ENCODE measurements at regions not wholly inside any gene's neighbourhood (a gene's known extent, or its start where the extent isn't known, plus 50 kb on each side); places are given as distances from the start of the nearest gene placed in this dataset.

DNA sequence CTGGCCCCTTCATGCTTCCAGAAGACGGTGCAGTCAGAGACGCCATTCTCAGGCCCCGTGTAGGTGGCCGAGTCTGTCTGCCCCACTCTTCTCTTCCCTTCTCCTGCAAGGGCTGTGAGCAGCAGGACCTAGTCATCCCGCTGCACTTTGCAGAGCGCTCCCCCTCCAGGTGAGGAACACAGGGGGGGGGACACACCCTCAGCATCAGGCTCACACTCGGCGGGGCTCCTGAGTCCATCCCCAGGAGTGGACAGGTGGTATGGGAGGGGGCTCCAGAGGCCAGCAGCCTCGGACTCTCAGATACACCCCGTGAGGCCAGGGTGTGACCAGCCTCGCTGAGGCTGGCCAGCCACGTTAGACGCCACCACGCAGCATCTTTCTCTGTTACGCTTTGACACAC lies 460.5 kb upstream of the MYT1L start (continued):
- TF ChIP-seq, protein P1, sequence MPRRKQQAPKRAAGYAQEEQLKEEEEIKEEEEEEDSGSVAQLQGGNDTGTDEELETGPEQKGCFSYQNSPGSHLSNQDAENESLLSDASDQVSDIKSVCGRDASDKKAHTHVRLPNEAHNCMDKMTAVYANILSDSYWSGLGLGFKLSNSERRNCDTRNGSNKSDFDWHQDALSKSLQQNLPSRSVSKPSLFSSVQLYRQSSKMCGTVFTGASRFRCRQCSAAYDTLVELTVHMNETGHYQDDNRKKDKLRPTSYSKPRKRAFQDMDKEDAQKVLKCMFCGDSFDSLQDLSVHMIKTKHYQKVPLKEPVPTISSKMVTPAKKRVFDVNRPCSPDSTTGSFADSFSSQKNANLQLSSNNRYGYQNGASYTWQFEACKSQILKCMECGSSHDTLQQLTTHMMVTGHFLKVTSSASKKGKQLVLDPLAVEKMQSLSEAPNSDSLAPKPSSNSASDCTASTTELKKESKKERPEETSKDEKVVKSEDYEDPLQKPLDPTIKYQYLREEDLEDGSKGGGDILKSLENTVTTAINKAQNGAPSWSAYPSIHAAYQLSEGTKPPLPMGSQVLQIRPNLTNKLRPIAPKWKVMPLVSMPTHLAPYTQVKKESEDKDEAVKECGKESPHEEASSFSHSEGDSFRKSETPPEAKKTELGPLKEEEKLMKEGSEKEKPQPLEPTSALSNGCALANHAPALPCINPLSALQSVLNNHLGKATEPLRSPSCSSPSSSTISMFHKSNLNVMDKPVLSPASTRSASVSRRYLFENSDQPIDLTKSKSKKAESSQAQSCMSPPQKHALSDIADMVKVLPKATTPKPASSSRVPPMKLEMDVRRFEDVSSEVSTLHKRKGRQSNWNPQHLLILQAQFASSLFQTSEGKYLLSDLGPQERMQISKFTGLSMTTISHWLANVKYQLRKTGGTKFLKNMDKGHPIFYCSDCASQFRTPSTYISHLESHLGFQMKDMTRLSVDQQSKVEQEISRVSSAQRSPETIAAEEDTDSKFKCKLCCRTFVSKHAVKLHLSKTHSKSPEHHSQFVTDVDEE (CRISPR knock-in tag; IDR thresholded peaks at IDR 0.05) = no peak
- TF ChIP-seq RARB (CRISPR knock-in tag; IDR thresholded peaks at IDR 0.05) (no peak), PPARA (CRISPR knock-in tag; IDR thresholded peaks at IDR 0.05; ENCODE audit: borderline replicate concordance) (no peak), ZC3H10 (CRISPR knock-in tag; IDR thresholded peaks at IDR 0.05) (no peak)

DNA sequence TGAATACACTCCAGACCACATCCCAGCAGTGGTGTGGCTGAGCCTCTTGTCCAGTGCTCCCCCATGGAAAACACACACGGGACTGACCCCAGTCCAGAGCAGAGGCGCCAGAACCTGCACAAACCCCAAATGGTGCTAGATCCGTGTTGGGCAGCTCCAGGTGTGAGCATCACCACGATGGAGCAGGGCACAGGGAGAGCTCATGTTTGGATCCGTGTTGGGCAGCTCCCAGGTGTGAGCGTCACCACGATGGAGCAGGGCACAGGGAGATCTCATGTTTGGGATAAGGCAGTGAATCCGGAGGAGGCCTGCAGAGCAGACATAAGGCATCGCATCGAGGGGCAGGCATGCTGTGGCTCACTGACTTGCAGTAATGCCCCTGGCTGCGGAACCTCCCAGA lies 460.0 kb upstream of the MYT1L start:
- TF ChIP-seq ARNTL (CRISPR knock-in tag; IDR thresholded peaks at IDR 0.05; ENCODE audit: borderline replicate concordance, low read depth) = no peak
- no peak for TF ChIP-seq ZNF8 (CRISPR knock-in tag; IDR thresholded peaks at IDR 0.05)
- TF ChIP-seq, protein P2, sequence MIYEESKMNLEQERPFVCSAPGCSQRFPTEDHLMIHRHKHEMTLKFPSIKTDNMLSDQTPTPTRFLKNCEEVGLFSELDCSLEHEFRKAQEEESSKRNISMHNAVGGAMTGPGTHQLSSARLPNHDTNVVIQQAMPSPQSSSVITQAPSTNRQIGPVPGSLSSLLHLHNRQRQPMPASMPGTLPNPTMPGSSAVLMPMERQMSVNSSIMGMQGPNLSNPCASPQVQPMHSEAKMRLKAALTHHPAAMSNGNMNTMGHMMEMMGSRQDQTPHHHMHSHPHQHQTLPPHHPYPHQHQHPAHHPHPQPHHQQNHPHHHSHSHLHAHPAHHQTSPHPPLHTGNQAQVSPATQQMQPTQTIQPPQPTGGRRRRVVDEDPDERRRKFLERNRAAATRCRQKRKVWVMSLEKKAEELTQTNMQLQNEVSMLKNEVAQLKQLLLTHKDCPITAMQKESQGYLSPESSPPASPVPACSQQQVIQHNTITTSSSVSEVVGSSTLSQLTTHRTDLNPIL (CRISPR knock-in tag; IDR thresholded peaks at IDR 0.05; ENCODE audit: low read depth) = no peak
- no peak for TF ChIP-seq CSDC2 (CRISPR knock-in tag; IDR thresholded peaks at IDR 0.05)
- TF ChIP-seq, protein P3, sequence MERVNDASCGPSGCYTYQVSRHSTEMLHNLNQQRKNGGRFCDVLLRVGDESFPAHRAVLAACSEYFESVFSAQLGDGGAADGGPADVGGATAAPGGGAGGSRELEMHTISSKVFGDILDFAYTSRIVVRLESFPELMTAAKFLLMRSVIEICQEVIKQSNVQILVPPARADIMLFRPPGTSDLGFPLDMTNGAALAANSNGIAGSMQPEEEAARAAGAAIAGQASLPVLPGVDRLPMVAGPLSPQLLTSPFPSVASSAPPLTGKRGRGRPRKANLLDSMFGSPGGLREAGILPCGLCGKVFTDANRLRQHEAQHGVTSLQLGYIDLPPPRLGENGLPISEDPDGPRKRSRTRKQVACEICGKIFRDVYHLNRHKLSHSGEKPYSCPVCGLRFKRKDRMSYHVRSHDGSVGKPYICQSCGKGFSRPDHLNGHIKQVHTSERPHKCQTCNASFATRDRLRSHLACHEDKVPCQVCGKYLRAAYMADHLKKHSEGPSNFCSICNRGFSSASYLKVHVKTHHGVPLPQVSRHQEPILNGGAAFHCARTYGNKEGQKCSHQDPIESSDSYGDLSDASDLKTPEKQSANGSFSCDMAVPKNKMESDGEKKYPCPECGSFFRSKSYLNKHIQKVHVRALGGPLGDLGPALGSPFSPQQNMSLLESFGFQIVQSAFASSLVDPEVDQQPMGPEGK (CRISPR knock-in tag; IDR thresholded peaks at IDR 0.05; ENCODE audit: borderline replicate concordance) = no peak
- TF ChIP-seq, protein P4, sequence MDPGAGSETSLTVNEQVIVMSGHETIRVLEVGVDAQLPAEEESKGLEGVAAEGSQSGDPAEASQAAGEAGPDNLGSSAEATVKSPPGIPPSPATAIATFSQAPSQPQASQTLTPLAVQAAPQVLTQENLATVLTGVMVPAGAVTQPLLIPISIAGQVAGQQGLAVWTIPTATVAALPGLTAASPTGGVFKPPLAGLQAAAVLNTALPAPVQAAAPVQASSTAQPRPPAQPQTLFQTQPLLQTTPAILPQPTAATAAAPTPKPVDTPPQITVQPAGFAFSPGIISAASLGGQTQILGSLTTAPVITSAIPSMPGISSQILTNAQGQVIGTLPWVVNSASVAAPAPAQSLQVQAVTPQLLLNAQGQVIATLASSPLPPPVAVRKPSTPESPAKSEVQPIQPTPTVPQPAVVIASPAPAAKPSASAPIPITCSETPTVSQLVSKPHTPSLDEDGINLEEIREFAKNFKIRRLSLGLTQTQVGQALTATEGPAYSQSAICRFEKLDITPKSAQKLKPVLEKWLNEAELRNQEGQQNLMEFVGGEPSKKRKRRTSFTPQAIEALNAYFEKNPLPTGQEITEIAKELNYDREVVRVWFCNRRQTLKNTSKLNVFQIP (CRISPR knock-in tag; IDR thresholded peaks at IDR 0.05; ENCODE audit: borderline replicate concordance, low read depth) = no peak
- no peak for TF ChIP-seq ISL1 (CRISPR knock-in tag; IDR thresholded peaks at IDR 0.05)
- TF ChIP-seq, protein P5, sequence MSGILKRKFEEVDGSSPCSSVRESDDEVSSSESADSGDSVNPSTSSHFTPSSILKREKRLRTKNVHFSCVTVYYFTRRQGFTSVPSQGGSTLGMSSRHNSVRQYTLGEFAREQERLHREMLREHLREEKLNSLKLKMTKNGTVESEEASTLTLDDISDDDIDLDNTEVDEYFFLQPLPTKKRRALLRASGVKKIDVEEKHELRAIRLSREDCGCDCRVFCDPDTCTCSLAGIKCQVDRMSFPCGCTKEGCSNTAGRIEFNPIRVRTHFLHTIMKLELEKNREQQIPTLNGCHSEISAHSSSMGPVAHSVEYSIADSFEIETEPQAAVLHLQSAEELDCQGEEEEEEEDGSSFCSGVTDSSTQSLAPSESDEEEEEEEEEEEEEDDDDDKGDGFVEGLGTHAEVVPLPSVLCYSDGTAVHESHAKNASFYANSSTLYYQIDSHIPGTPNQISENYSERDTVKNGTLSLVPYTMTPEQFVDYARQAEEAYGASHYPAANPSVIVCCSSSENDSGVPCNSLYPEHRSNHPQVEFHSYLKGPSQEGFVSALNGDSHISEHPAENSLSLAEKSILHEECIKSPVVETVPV (CRISPR knock-in tag; IDR thresholded peaks at IDR 0.05) = no peak
- ATAC-seq = no peak

DNA sequence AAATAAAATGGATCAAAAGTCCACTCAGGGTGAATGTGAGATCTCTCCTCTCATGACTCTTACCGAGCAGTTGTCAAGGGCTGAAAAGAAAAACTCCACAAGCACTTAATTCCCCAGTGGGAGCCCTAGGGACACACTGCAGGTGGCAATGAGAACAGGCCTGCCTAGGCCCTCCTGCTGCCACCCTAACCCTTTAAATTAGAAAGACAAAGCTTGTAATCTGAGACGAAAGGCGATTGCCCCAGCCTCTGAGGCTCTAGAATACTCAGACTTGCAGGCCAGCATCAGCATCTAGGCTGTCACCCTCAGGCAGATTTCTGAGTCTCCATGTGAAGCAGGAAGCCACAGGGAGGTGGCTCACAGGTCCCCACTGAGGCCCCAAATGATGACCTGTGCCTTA lies 457.0 kb upstream of the MYT1L start:
- no peak for ATAC-seq
- no peak for TF ChIP-seq ZC3H10 (CRISPR knock-in tag; IDR thresholded peaks at IDR 0.05)
- TF ChIP-seq ISL1 (CRISPR knock-in tag; IDR thresholded peaks at IDR 0.05) = no peak
- TF ChIP-seq, protein P1 (CRISPR knock-in tag; IDR thresholded peaks at IDR 0.05) = no peak
- no peak for TF ChIP-seq SNAI2 (CRISPR knock-in tag; IDR thresholded peaks at IDR 0.05)
- no peak for TF ChIP-seq TOX (CRISPR knock-in tag; IDR thresholded peaks at IDR 0.05; ENCODE audit: borderline replicate concordance)
- no peak for TF ChIP-seq RARB (CRISPR knock-in tag; IDR thresholded peaks at IDR 0.05)
- TF ChIP-seq, protein P4 (CRISPR knock-in tag; IDR thresholded peaks at IDR 0.05; ENCODE audit: borderline replicate concordance, low read depth) = no peak
- TF ChIP-seq TCF4 (CRISPR knock-in tag; IDR thresholded peaks at IDR 0.05; ENCODE audit: borderline replicate concordance) = no peak
- no peak for TF ChIP-seq ZFP30 (CRISPR knock-in tag; IDR thresholded peaks at IDR 0.05)
- TF ChIP-seq PPARA (CRISPR knock-in tag; IDR thresholded peaks at IDR 0.05; ENCODE audit: borderline replicate concordance) = no peak
- no peak for TF ChIP-seq ZNF8 (CRISPR knock-in tag; IDR thresholded peaks at IDR 0.05)
- TF ChIP-seq, protein P5 (CRISPR knock-in tag; IDR thresholded peaks at IDR 0.05) = no peak
- no peak for TF ChIP-seq CSDC2 (CRISPR knock-in tag; IDR thresholded peaks at IDR 0.05)
- no peak for TF ChIP-seq ARNTL (CRISPR knock-in tag; IDR thresholded peaks at IDR 0.05; ENCODE audit: borderline replicate concordance, low read depth)
- TF ChIP-seq, protein P2 (CRISPR knock-in tag; IDR thresholded peaks at IDR 0.05; ENCODE audit: low read depth) = no peak
- TF ChIP-seq OSR1 (CRISPR knock-in tag; IDR thresholded peaks at IDR 0.05) = no peak
- TF ChIP-seq ZNF70 (CRISPR knock-in tag; IDR thresholded peaks at IDR 0.05) = no peak
- no peak for TF ChIP-seq ZFP3 (CRISPR knock-in tag; IDR thresholded peaks at IDR 0.05)

All from SK-N-SH treated with all-trans-retinoic acid at 6 μM for 48 hours (cell line).